ENCODE measurements at regions not wholly inside any gene's neighbourhood (a gene's known extent, or its start where the extent isn't known, plus 50 kb on each side); places are given as distances from the start of the nearest gene placed in this dataset.
"Not testable (repeated sequence)": the region's sequence is repeated elsewhere in the genome, so short reads cannot be mapped to it uniquely, and the experiment has no call there.

DNA sequence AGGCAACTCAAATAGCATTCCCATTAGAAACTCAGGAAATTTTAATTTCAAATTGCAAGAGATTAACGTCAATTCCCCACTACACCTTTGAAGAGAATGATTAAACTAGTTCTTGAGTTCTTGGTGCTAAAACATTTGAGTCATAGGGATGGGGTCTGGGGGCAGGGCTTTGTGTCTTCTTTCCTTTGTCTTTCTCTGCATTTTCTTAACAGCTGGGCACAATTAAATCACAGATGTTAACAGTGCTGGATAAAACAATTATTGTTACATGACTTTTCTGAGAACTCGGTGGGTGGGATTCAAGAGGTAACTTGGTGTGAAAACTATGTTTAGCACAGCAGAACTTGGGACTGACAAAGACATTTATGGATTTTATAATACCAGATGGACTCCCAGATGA, 351.9 kb upstream of the TNC start:
- ChIA-PET CTCF (no interaction called here), POLR2A (no interaction called here)
- no peak for DNase-seq (ENCODE audit: low read depth, low spot score)
- TF ChIP-seq, protein P1, sequence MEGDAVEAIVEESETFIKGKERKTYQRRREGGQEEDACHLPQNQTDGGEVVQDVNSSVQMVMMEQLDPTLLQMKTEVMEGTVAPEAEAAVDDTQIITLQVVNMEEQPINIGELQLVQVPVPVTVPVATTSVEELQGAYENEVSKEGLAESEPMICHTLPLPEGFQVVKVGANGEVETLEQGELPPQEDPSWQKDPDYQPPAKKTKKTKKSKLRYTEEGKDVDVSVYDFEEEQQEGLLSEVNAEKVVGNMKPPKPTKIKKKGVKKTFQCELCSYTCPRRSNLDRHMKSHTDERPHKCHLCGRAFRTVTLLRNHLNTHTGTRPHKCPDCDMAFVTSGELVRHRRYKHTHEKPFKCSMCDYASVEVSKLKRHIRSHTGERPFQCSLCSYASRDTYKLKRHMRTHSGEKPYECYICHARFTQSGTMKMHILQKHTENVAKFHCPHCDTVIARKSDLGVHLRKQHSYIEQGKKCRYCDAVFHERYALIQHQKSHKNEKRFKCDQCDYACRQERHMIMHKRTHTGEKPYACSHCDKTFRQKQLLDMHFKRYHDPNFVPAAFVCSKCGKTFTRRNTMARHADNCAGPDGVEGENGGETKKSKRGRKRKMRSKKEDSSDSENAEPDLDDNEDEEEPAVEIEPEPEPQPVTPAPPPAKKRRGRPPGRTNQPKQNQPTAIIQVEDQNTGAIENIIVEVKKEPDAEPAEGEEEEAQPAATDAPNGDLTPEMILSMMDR (IDR thresholded peaks at IDR 0.05; ENCODE audit: insufficient read depth, low read length, missing control alignments): no peak
- H3K4me3 ChIP-seq (ENCODE audit: low read depth, low read length): no peak overlapping the region

DNA sequence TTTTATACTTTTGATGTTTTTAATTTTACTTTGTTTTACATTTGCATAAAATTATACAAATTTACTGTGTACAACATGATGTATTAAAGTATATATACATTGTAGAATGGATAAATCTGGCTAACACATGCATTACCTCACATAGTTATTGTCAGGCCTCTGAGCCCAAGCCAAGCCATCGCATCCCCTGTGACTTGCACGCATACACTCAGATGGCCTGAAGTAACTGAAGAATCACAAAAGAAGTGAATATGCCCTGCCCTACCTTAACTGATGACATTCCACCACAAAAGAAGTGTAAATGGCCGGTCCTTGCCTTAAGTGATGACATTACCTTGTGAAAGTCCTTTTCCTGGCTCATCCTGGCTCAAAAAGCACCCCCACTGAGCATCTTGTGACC, 355.1 kb upstream of the TNC start:
- H3K4me3 ChIP-seq (ENCODE audit: low read depth, low read length); CTCF ChIA-PET; DNase-seq (ENCODE audit: low read depth, low spot score); POLR2A ChIA-PET: not testable (repeated sequence)

DNA sequence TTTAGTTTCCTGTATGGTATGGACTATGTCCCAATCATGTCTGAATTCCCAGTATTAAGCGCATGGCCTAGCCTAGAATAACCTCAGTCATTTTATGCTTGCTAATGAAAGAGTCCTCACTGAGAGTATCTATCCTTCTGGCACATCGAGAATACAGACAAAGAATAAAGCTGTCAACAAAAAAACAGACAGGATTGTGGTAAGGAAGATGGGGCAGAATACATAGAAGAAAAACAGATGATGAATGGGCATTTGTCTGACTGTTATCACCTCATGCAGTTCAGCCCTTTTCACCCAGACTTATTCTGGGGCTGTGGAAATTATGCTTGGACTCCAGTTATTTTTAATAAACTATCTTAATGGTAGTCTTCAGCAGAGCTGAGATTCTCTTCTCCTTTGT, 363.8 kb upstream of the TNC start:
- no peak overlapping the region for H3K4me3 ChIP-seq (ENCODE audit: low read depth, low read length)
- ChIA-PET CTCF (interaction anchor here (1.2 kb wide), 1 partner anchor 22 kb away, joined by 4 read pairs; no protein-coding TSS in a partner anchor), POLR2A (no interaction called here)
- DNase-seq (ENCODE audit: low read depth, low spot score): no peak
- TF ChIP-seq, protein P1 (IDR thresholded peaks at IDR 0.05; ENCODE audit: insufficient read depth, low read length, missing control alignments): no peak

- POLR2A ChIA-PET: no interaction called here
- no peak overlapping the region for H3K4me3 ChIP-seq (ENCODE audit: low read depth, low read length)
- CTCF ChIA-PET: interaction anchor here (1.2 kb wide), 1 partner anchor 23 kb away, joined by 4 read pairs; no protein-coding TSS in a partner anchor
- TF ChIP-seq, protein P1 (IDR thresholded peaks at IDR 0.05; ENCODE audit: insufficient read depth, low read length, missing control alignments): no peak
- no peak for DNase-seq (ENCODE audit: low read depth, low spot score)
Measured at GRCh38 chr9:115482747-115483146, 364.8 kb upstream of the TNC start.

GRCh38 chr9:115492869-115493268, 374.9 kb upstream of the TNC start:
- ChIA-PET POLR2A (no interaction called here), CTCF (interaction anchor here (1.8 to 2.2 kb wide), 2 partner anchors 13 to 31 kb away, joined by 6 to 7 read pairs; no protein-coding TSS in a partner anchor)
- H3K4me3 ChIP-seq (ENCODE audit: low read depth, low read length): no peak overlapping the region
- no peak for DNase-seq (ENCODE audit: low read depth, low spot score)
- TF ChIP-seq, protein P1 (IDR thresholded peaks at IDR 0.05; ENCODE audit: insufficient read depth, low read length, missing control alignments): no peak

GRCh38 chr9:115494393-115494792, 376.4 kb upstream of the TNC start:
- TF ChIP-seq, protein P1 (IDR thresholded peaks at IDR 0.05; ENCODE audit: insufficient read depth, low read length, missing control alignments): no peak
- H3K4me3 ChIP-seq (ENCODE audit: low read depth, low read length): no peak overlapping the region
- DNase-seq (ENCODE audit: low read depth, low spot score): no peak
- POLR2A ChIA-PET: no interaction called here
- CTCF ChIA-PET: no interaction called here

GRCh38 chr9:115495052-115495635, 377.2 kb upstream of the TNC start:
- POLR2A ChIA-PET: no interaction called here
- TF ChIP-seq, protein P1 (IDR thresholded peaks at IDR 0.05; ENCODE audit: insufficient read depth, low read length, missing control alignments): no peak
- H3K4me3 ChIP-seq (ENCODE audit: low read depth, low read length): no peak overlapping the region
- CTCF ChIA-PET: no interaction called here
- no peak for DNase-seq (ENCODE audit: low read depth, low spot score)
